ENCODE measurements at regions not wholly inside any gene's neighbourhood (a gene's known extent, or its start where the extent isn't known, plus 50 kb on each side); places are given as distances from the start of the nearest gene placed in this dataset.

- TF ChIP-seq MYC (IDR thresholded peaks at IDR 0.05; ENCODE audit: low read depth, low read length) (no peak), POLR2A (IDR thresholded peaks at IDR 0.05; ENCODE audit: extremely low read depth, insufficient read length) (no peak), CTCF (IDR thresholded peaks at IDR 0.05; ENCODE audit: low read depth, low read length) (no peak)
- TF ChIP-seq, protein P1, sequence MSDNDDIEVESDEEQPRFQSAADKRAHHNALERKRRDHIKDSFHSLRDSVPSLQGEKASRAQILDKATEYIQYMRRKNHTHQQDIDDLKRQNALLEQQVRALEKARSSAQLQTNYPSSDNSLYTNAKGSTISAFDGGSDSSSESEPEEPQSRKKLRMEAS (IDR thresholded peaks at IDR 0.05; ENCODE audit: low read depth, low read length): no peak
- no peak for DNase-seq (ENCODE audit: low read depth)
- H3K4me3 ChIP-seq (ENCODE audit: low read depth, low read length): no peak overlapping the region
These were observed 1492.9 kb upstream of the CELF4 start for GRCh38 chr18:39058386-39059000.

- DNase-seq (ENCODE audit: low read depth): no peak
These were observed 1491.9 kb upstream of the CELF4 start for GRCh38 chr18:39057423-39058064.

GRCh38 chr18:39053571-39053970 is 1488.0 kb upstream of the CELF4 start:
- TF ChIP-seq CTCF (IDR thresholded peaks at IDR 0.05; ENCODE audit: low read depth, low read length) (no peak), MYC (IDR thresholded peaks at IDR 0.05; ENCODE audit: low read depth, low read length) (no peak), POLR2A (IDR thresholded peaks at IDR 0.05; ENCODE audit: extremely low read depth, insufficient read length) (no peak)
- TF ChIP-seq, protein P1 (IDR thresholded peaks at IDR 0.05; ENCODE audit: low read depth, low read length): no peak
- DNase-seq (ENCODE audit: low read depth): no peak
- no peak overlapping the region for H3K4me3 ChIP-seq (ENCODE audit: low read depth, low read length)

More at GRCh38 chr18:39057423-39058064, 1491.9 kb upstream of the CELF4 start:
- no peak overlapping the region for H3K4me3 ChIP-seq (ENCODE audit: low read depth, low read length)
- no peak for TF ChIP-seq MYC (IDR thresholded peaks at IDR 0.05; ENCODE audit: low read depth, low read length)
- TF ChIP-seq, protein P1 (IDR thresholded peaks at IDR 0.05; ENCODE audit: low read depth, low read length): no peak
- TF ChIP-seq POLR2A (IDR thresholded peaks at IDR 0.05; ENCODE audit: extremely low read depth, insufficient read length): no peak
- no peak for TF ChIP-seq CTCF (IDR thresholded peaks at IDR 0.05; ENCODE audit: low read depth, low read length)

DNA sequence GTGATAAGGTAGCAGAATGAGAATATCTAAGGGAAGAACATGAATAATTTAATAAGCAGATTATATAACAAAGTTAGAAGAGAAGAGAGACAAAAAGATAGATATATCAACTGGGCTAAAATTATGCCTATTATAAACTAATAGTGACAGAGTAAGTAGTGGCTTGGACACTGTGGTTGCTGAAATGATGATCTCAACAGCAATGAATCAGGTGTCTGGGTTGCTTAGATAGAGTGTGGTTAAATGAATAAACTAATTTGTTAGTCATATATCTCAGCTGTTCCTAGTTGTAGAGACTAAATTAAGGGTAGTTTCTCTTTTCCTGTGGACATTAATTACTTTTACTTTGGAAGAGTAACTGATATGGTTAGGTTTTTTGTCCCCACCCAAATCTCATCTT is 1485.4 kb upstream of the CELF4 start:
- DNase-seq (ENCODE audit: low read depth): no peak
- no peak overlapping the region for H3K4me3 ChIP-seq (ENCODE audit: low read depth, low read length)
- TF ChIP-seq, protein P1 (IDR thresholded peaks at IDR 0.05; ENCODE audit: low read depth, low read length): no peak
- TF ChIP-seq POLR2A (IDR thresholded peaks at IDR 0.05; ENCODE audit: extremely low read depth, insufficient read length) (no peak), CTCF (IDR thresholded peaks at IDR 0.05; ENCODE audit: low read depth, low read length) (no peak), MYC (IDR thresholded peaks at IDR 0.05; ENCODE audit: low read depth, low read length) (no peak)

GRCh38 chr18:39039813-39040212 is 1474.2 kb upstream of the CELF4 start:
- TF ChIP-seq CTCF (IDR thresholded peaks at IDR 0.05; ENCODE audit: low read depth, low read length) (no peak), POLR2A (IDR thresholded peaks at IDR 0.05; ENCODE audit: extremely low read depth, insufficient read length) (no peak), MYC (IDR thresholded peaks at IDR 0.05; ENCODE audit: low read depth, low read length) (no peak)
- TF ChIP-seq, protein P1 (IDR thresholded peaks at IDR 0.05; ENCODE audit: low read depth, low read length): no peak
- no peak overlapping the region for H3K4me3 ChIP-seq (ENCODE audit: low read depth, low read length)
- no peak for DNase-seq (ENCODE audit: low read depth)
